Neural cell (in vitro differentiated cells): ENCODE measurements at regions not wholly inside any gene's neighbourhood (a gene's known extent, or its start where the extent isn't known, plus 50 kb on each side); places are given as distances from the start of the nearest gene placed in this dataset.

Source experiments
- EZH2 ChIP-seq: fragments of 200-600, 300-800 bp; shearing (Covaris generic), sonication (generic); IDR thresholded peaks from 2 replicates; pipeline ENCODE4 v1.6.1; 2014; ENCODE audit warnings: antibody characterized with exemption, low read length, borderline replicate concordance, mild to moderate bottlenecking; ENCODE audit not compliant: insufficient read depth, poor library complexity, severe bottlenecking
- POLR2AphosphoS5 ChIP-seq: IDR thresholded peaks from 2 replicates; pipeline ENCODE4 v1.6.1; 2012
- TF ChIP-seq, protein P1 (sequence below): fragments of 450-650 bp; IDR thresholded peaks from 2 replicates; pipeline ENCODE4 v1.5.1; 2014; ENCODE audit warnings: antibody characterized with exemption, mild to moderate bottlenecking, moderate library complexity; ENCODE audit not compliant: poor library complexity, severe bottlenecking
- TF ChIP-seq, protein P2 (sequence below): IDR thresholded peaks from 2 replicates; pipeline ENCODE4 v1.6.1; 2012; ENCODE audit warnings: borderline replicate concordance

DNA sequence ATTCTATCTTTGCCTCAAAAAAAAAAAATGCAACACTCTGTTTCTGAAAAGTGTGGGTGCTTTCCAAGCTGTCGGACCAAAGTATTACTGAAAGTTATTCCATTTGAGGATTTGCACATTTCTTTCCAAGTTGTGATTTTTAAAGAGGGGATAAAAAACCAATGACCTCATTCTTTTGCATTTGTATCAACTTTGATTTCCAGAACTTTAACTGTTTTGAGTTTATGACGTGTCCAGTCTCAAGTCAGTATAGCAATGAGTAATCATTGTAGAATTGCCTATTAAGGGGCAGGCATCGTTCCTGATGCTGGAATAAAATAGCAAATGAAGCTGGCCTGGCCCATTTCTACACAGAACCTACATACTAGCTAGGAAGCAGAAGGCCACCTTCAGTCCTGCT, 229.6 kb upstream of the RBFOX1 start:
- TF ChIP-seq POLR2AphosphoS5 (no peak), EZH2 (no peak)
- TF ChIP-seq, protein P1, sequence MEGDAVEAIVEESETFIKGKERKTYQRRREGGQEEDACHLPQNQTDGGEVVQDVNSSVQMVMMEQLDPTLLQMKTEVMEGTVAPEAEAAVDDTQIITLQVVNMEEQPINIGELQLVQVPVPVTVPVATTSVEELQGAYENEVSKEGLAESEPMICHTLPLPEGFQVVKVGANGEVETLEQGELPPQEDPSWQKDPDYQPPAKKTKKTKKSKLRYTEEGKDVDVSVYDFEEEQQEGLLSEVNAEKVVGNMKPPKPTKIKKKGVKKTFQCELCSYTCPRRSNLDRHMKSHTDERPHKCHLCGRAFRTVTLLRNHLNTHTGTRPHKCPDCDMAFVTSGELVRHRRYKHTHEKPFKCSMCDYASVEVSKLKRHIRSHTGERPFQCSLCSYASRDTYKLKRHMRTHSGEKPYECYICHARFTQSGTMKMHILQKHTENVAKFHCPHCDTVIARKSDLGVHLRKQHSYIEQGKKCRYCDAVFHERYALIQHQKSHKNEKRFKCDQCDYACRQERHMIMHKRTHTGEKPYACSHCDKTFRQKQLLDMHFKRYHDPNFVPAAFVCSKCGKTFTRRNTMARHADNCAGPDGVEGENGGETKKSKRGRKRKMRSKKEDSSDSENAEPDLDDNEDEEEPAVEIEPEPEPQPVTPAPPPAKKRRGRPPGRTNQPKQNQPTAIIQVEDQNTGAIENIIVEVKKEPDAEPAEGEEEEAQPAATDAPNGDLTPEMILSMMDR, result no peak
- TF ChIP-seq, protein P2, sequence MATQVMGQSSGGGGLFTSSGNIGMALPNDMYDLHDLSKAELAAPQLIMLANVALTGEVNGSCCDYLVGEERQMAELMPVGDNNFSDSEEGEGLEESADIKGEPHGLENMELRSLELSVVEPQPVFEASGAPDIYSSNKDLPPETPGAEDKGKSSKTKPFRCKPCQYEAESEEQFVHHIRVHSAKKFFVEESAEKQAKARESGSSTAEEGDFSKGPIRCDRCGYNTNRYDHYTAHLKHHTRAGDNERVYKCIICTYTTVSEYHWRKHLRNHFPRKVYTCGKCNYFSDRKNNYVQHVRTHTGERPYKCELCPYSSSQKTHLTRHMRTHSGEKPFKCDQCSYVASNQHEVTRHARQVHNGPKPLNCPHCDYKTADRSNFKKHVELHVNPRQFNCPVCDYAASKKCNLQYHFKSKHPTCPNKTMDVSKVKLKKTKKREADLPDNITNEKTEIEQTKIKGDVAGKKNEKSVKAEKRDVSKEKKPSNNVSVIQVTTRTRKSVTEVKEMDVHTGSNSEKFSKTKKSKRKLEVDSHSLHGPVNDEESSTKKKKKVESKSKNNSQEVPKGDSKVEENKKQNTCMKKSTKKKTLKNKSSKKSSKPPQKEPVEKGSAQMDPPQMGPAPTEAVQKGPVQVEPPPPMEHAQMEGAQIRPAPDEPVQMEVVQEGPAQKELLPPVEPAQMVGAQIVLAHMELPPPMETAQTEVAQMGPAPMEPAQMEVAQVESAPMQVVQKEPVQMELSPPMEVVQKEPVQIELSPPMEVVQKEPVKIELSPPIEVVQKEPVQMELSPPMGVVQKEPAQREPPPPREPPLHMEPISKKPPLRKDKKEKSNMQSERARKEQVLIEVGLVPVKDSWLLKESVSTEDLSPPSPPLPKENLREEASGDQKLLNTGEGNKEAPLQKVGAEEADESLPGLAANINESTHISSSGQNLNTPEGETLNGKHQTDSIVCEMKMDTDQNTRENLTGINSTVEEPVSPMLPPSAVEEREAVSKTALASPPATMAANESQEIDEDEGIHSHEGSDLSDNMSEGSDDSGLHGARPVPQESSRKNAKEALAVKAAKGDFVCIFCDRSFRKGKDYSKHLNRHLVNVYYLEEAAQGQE, result no peak
